HepG2 (cell line): ENCODE measurements at regions not wholly inside any gene's neighbourhood (a gene's known extent, or its start where the extent isn't known, plus 50 kb on each side); places are given as distances from the start of the nearest gene placed in this dataset.

Source experiments
- ATAC-seq: fragments of 200-7000 bp; cut with Tn5 transposase; 3 replicates; pipeline ENCODE4 v1.9.1; 2020; ENCODE audit warnings: mild to moderate bottlenecking, moderate library complexity
- BruUV-seq: library from RNA; stranded (reverse); fragments of 400-500 nt; replicated peaks from 2 replicates; lab custom pipeline; 2021; lab: Mats Ljungman, UMichigan
- CTCF ChIA-PET: fragments of 300-600 bp; formaldehyde crosslinking; extraction: SDS; loops from one replicate; lab custom pipeline; 2021; ENCODE audit warnings: low total read pairs, inconsistent platforms, low intra/inter-chr PET ratio; lab: Yijun Ruan, JAX
- POLR2A ChIA-PET: fragments of 350-600 bp; sonication (Branson Sonifier 250); formaldehyde crosslinking; loops from one replicate; lab custom pipeline; 2020; ENCODE audit warnings: antibody characterized with exemption, inconsistent platforms; lab: Yijun Ruan, JAX
- DNase-seq: peaks from one replicate; pipeline ENCODE4 v3.0.0-alpha.2; 2015; ENCODE audit warnings: low spot score
- FAIRE-seq: peaks from 3 replicates; lab custom pipeline; 2011; peaks lifted over from hg19 to GRCh38; lab: Jason Lieb, UNC
- H2AFZ ChIP-seq: one replicate; pipeline ENCODE4 v1.6.1; 2011; ENCODE audit warnings: low read length, inconsistent platforms
- H3K27ac ChIP-seq: fragments of 300-600 bp; 3 replicates; pipeline ENCODE4 v1.8.0; 2011; ENCODE audit warnings: mixed run types, mild to moderate bottlenecking, mixed read lengths, low read length, inconsistent platforms; ENCODE audit not compliant: insufficient read depth; ENCODE audit errors: extremely low read length
- H3K27me3 ChIP-seq, 2 experiments: fragments of 200-600 bp in 1 of 2; 2 replicates in 1 of 2; 3 replicates in 1 of 2; pipeline versions ENCODE4 v1.6.0 to v1.8.0; 2011; ENCODE audit warnings: low read length in 2 of 2, mild to moderate bottlenecking in 2 of 2, moderate library complexity in 2 of 2, inconsistent platforms in 1 of 2; ENCODE audit not compliant: insufficient read depth in 2 of 2, control insufficient read depth in 1 of 2
- H3K36me3 ChIP-seq, 2 experiments: fragments of 200-600 bp in 1 of 2; replicated peaks in 1 of 2; 2 replicates in 1 of 2; 3 replicates in 1 of 2; pipeline versions ENCODE4 v1.5.1 to v1.8.0; 2011; ENCODE audit warnings: low read length in 2 of 2, inconsistent platforms in 1 of 2; ENCODE audit not compliant: insufficient read depth in 2 of 2, control insufficient read depth in 1 of 2
- H3K4me1 ChIP-seq: 2 replicates; pipeline ENCODE4 v1.5.1; 2012; ENCODE audit warnings: low read length, inconsistent platforms; ENCODE audit not compliant: insufficient read depth
- H3K4me2 ChIP-seq: 2 replicates; pipeline ENCODE4 v1.6.0; 2011; ENCODE audit warnings: low read depth, low read length, inconsistent platforms
- H3K4me3 ChIP-seq, 3 experiments: fragments of 200-600 bp in 1 of 3; sonication (generic), shearing (Covaris generic) in 1 of 3; replicated peaks in 1 of 3; 2 replicates each; pipeline ENCODE4 v1.5.1; 2011 to 2016; ENCODE audit warnings: low read length in 3 of 3, inconsistent platforms in 2 of 3, low read depth in 2 of 3, mild to moderate bottlenecking in 2 of 3, control low read depth in 1 of 3, mixed read lengths in 1 of 3; ENCODE audit not compliant: insufficient read depth in 1 of 3
- H3K79me2 ChIP-seq: one replicate; pipeline ENCODE4 v1.6.1; 2011; ENCODE audit warnings: low read length, inconsistent platforms; ENCODE audit not compliant: insufficient read depth
- H3K9ac ChIP-seq: 2 replicates; pipeline ENCODE4 v1.6.0; 2011; ENCODE audit warnings: mild to moderate bottlenecking, low read depth, low read length, inconsistent platforms; ENCODE audit not compliant: insufficient read depth
- H3K9me3 ChIP-seq: 2 replicates; pipeline ENCODE4 v1.5.1; 2012; ENCODE audit warnings: mild to moderate bottlenecking, low read length
- H4K20me1 ChIP-seq: 2 replicates; pipeline ENCODE4 v1.6.0; 2011; ENCODE audit warnings: inconsistent platforms, mild to moderate bottlenecking, low read length, moderate library complexity; ENCODE audit not compliant: insufficient read depth
- CREM ChIP-seq, 2 experiments: sonication (generic) in 1 of 2; formaldehyde crosslinking in 1 of 2; IDR thresholded peaks; 2 replicates each; pipeline versions ENCODE4 v1.4.0 to v1.6.1; 2016 to 2020; ENCODE audit warnings: antibody characterized with exemption in 1 of 2, mild to moderate bottlenecking in 1 of 2, missing genetic modification reagents in 1 of 2
- GTF2F1 ChIP-seq: fragments of 150-350 bp; IDR thresholded peaks from 2 replicates; pipeline ENCODE4 v1.6.1; 2014; ENCODE audit warnings: low read length
- JUN ChIP-seq: sonication (generic); formaldehyde crosslinking; IDR thresholded peaks from 2 replicates; pipeline ENCODE4 v1.4.0; 2020; ENCODE audit warnings: mild to moderate bottlenecking, missing genetic modification reagents
- KLF16 ChIP-seq, 2 experiments: sonication (generic) in 1 of 2; formaldehyde crosslinking in 1 of 2; IDR thresholded peaks; 2 replicates each; pipeline versions ENCODE4 v1.6.1 to v1.8.0; 2016 to 2023; ENCODE audit warnings: missing genetic modification reagents in 2 of 2, missing compliant biosample characterization in 1 of 2
- MLLT10 ChIP-seq: sonication (generic); formaldehyde crosslinking; IDR thresholded peaks from 2 replicates; pipeline ENCODE4 v1.4.0; 2020; ENCODE audit warnings: missing genetic modification reagents
- RBFOX2 ChIP-seq: fragments of 200-400 bp; formaldehyde crosslinking; IDR thresholded peaks from 2 replicates; pipeline ENCODE4 v1.6.1; 2017; ENCODE audit warnings: low read depth, mild to moderate bottlenecking, low read length
- SOX13 ChIP-seq, 3 experiments: fragments of 450-650 bp in 1 of 3; sonication (generic) in 1 of 3; formaldehyde crosslinking in 1 of 3; IDR thresholded peaks in 2 of 3; conservative IDR thresholded peaks in 1 of 3; 2 replicates each; pipeline versions ENCODE4 v1.5.0 to v1.6.1; 2016 to 2020; ENCODE audit warnings: antibody characterized with exemption in 1 of 3, mild to moderate bottlenecking in 1 of 3, missing compliant biosample characterization in 1 of 3, missing genetic modification reagents in 1 of 3, moderate library complexity in 1 of 3
- SP5 ChIP-seq: IDR thresholded peaks from 2 replicates; pipeline ENCODE4 v1.6.1; 2016; ENCODE audit warnings: low read depth, borderline replicate concordance
- ZNF230 ChIP-seq: sonication (generic); formaldehyde crosslinking; IDR thresholded peaks from 2 replicates; pipeline ENCODE4 v1.4.0; 2020; ENCODE audit warnings: mild to moderate bottlenecking, missing genetic modification reagents
- ZNF629 ChIP-seq: sonication (generic); formaldehyde crosslinking; conservative IDR thresholded peaks from 2 replicates; pipeline ENCODE4 v1.5.0; 2020; ENCODE audit warnings: missing genetic modification reagents
- ZNF790 ChIP-seq: sonication (generic); formaldehyde crosslinking; IDR thresholded peaks from 2 replicates; pipeline ENCODE4 v1.8.0; 2022; ENCODE audit warnings: missing genetic modification reagents, mild to moderate bottlenecking, borderline replicate concordance
- ZSCAN20 ChIP-seq: sonication (generic); formaldehyde crosslinking; IDR thresholded peaks from 2 replicates; pipeline ENCODE4 v1.4.0; 2020; ENCODE audit warnings: missing genetic modification reagents, mild to moderate bottlenecking, borderline replicate concordance
- ZSCAN21 ChIP-seq: sonication (generic); formaldehyde crosslinking; IDR thresholded peaks from 2 replicates; pipeline ENCODE4 v1.8.0; 2022; ENCODE audit warnings: mild to moderate bottlenecking, missing genetic modification reagents, moderate library complexity, borderline replicate concordance
- ZSCAN22 ChIP-seq: sonication (generic); formaldehyde crosslinking; IDR thresholded peaks from 2 replicates; pipeline ENCODE4 v1.4.0; 2020; ENCODE audit warnings: mild to moderate bottlenecking, missing genetic modification reagents
- WGBS: methylation state at CpG from one replicate; pipeline ENCODE4 v1.1.6; 2017; ENCODE audit warnings: low lambda C conversion rate; 5-methylcytosine and 5-hydroxymethylcytosine counted together
- in situ Hi-C: cut with HindIII; loops from 2 replicates; pipeline ENCODE4 v1.10.0; 2017; ENCODE audit warnings: low pct_unique_long_range_greater_than_20kb; ENCODE audit not compliant: extremely low pct_ligation_motif_present
- intact Hi-C: fragments of 100-400 bp; cut with micrococcal nuclease; formaldehyde crosslinking; loops from one replicate; pipeline ENCODE4 v1.10.0; 2022; ENCODE audit not compliant: unreplicated experiment
- TF ChIP-seq, protein P1 (sequence below): sonication (generic); formaldehyde crosslinking; IDR thresholded peaks from 2 replicates; pipeline ENCODE4 v1.4.0; 2020; ENCODE audit warnings: missing genetic modification reagents, borderline replicate concordance
- TF ChIP-seq, protein P2 (sequence below): sonication (generic); formaldehyde crosslinking; IDR thresholded peaks from 2 replicates; pipeline ENCODE4 v1.5.0; 2020; ENCODE audit warnings: mild to moderate bottlenecking, missing genetic modification reagents

DNA sequence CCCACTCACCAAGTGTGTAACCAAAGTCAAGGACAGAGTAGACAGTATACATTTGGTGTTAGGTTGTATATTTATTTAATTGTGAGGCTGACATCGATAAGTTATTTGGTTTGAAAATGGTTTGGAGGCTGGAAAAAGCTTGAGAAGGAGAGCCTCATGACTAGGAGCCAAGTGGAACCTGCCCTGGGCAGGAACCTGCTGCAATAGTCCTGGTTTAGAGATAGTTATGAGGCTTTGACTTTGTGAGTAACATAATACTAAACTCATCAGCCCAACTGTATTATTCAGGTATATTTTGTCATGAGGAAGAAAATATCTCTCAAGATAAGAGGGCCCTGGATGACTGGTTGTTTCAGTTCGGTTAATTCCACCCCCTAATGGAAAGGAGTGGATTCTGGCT lies 234.3 kb upstream of the CYRIA start:
- ChIA-PET POLR2A (no interaction called here), CTCF (interaction anchor here (1.1 to 6.8 kb wide), 3 partner anchors 125 to 287 kb away, joined by 3 to 112 read pairs (median 6); no protein-coding TSS in a partner anchor)
- H3K9me3 ChIP-seq, result no peaks in the 10 kb centered on the region
- no peak for DNase-seq
- H2AFZ ChIP-seq, result no peak overlapping the region
- no peaks in the 10 kb centered on the region for H3K79me2 ChIP-seq
- no peak for TF ChIP-seq ZNF230
- no peak for TF ChIP-seq ZNF790
- no peak for TF ChIP-seq MLLT10 (CRISPR knock-in tag)
- TF ChIP-seq KLF16 (CRISPR knock-in tag; IDR thresholded peaks at IDR 0.05), result no peak
- TF ChIP-seq RBFOX2, result no peak
- TF ChIP-seq, protein P1, sequence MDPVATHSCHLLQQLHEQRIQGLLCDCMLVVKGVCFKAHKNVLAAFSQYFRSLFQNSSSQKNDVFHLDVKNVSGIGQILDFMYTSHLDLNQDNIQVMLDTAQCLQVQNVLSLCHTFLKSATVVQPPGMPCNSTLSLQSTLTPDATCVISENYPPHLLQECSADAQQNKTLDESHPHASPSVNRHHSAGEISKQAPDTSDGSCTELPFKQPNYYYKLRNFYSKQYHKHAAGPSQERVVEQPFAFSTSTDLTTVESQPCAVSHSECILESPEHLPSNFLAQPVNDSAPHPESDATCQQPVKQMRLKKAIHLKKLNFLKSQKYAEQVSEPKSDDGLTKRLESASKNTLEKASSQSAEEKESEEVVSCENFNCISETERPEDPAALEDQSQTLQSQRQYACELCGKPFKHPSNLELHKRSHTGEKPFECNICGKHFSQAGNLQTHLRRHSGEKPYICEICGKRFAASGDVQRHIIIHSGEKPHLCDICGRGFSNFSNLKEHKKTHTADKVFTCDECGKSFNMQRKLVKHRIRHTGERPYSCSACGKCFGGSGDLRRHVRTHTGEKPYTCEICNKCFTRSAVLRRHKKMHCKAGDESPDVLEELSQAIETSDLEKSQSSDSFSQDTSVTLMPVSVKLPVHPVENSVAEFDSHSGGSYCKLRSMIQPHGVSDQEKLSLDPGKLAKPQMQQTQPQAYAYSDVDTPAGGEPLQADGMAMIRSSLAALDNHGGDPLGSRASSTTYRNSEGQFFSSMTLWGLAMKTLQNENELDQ (CRISPR knock-in tag), result no peak
- TF ChIP-seq ZSCAN20 (CRISPR knock-in tag), result no peak
- TF ChIP-seq GTF2F1, result no peak
- no peak for TF ChIP-seq ZSCAN21 (CRISPR knock-in tag)
- TF ChIP-seq, protein P2, sequence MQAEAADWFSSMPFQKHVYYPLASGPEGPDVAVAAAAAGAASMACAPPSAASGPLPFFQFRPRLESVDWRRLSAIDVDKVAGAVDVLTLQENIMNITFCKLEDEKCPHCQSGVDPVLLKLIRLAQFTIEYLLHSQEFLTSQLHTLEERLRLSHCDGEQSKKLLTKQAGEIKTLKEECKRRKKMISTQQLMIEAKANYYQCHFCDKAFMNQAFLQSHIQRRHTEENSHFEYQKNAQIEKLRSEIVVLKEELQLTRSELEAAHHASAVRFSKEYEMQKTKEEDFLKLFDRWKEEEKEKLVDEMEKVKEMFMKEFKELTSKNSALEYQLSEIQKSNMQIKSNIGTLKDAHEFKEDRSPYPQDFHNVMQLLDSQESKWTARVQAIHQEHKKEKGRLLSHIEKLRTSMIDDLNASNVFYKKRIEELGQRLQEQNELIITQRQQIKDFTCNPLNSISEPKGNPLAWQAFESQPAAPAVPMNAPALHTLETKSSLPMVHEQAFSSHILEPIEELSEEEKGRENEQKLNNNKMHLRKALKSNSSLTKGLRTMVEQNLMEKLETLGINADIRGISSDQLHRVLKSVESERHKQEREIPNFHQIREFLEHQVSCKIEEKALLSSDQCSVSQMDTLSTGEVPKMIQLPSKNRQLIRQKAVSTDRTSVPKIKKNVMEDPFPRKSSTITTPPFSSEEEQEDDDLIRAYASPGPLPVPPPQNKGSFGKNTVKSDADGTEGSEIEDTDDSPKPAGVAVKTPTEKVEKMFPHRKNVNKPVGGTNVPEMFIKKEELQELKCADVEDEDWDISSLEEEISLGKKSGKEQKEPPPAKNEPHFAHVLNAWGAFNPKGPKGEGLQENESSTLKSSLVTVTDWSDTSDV (CRISPR knock-in tag), result no peak
- no peak for TF ChIP-seq ZSCAN22
- TF ChIP-seq SOX13 (IDR thresholded peaks at IDR 0.05), result no peak
- no peak for TF ChIP-seq SOX13 (CRISPR knock-in tag; conservative IDR thresholded peaks at IDR 0.05 in 1 of 2, IDR thresholded peaks at IDR 0.05 in 1 of 2)
- TF ChIP-seq CREM (IDR thresholded peaks at IDR 0.05), result no peak
- no peak for TF ChIP-seq CREM (CRISPR knock-in tag; IDR thresholded peaks at IDR 0.05)
- TF ChIP-seq SP5 (CRISPR knock-in tag), result no peak
- no peak for TF ChIP-seq JUN (CRISPR knock-in tag)
- no peak for TF ChIP-seq ZNF629
- H3K27me3 ChIP-seq, result no peaks in the 10 kb centered on the region
- H3K4me1 ChIP-seq, result no peaks in the 10 kb centered on the region
- no TSS peak for BruUV-seq
- no peak overlapping the region for H3K4me2 ChIP-seq
- no peak for FAIRE-seq
- H4K20me1 ChIP-seq, result no peaks in the 10 kb centered on the region
- H3K4me3 ChIP-seq, result no peak overlapping the region
- peak; percentile 27 for ATAC-seq
- H3K9ac ChIP-seq, result no peak overlapping the region
- WGBS, result 2% methylated on average over 2 of the region's 2 CpGs
- no peak overlapping the region for H3K27ac ChIP-seq
- no peaks in the 10 kb centered on the region for H3K36me3 ChIP-seq
- in situ Hi-C loops (loop anchor here (5.0 kb wide), 1 partner anchor 123 kb away; no protein-coding TSS in a partner anchor), intact Hi-C loops (loop anchor here (1.0 to 5.0 kb wide), 3 partner anchors 127 to 407 kb away; no protein-coding TSS in a partner anchor)
